ENCODE measurements at regions not wholly inside any gene's neighbourhood (a gene's known extent, or its start where the extent isn't known, plus 50 kb on each side); places are given as distances from the start of the nearest gene placed in this dataset.

DNA sequence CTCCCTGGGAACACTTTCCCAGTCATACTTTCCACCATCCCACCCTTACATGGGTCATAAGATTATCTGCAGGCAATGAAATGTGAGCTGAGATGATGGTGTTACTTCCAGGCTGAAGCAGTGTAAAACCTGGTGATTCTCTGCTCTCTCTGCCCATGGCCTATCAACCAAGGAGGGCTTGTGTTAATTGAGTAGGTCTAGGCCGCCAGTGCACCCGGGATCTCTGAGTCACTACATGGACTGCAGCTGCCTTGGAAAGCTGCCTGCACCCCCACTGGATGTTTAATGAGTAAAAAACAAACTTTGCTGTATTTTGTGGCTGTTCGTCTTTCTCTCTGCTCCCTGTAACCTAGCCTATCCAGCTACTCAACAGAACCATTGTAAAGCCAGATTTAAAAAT lies 451.7 kb upstream of the SMIM21 start:
- Mint-ChIP-seq H3K4me3 (ENCODE audit: unreplicated experiment) (no peak overlapping the region), H3K4me1 (ENCODE audit: low read depth, unreplicated experiment) (peaks cover 7% of the 10 kb centered on the region), H3K27me3 (ENCODE audit: low read depth, unreplicated experiment) (no peaks in the 10 kb centered on the region), H3K9me3 (ENCODE audit: unreplicated experiment) (peaks cover 19% of the 10 kb centered on the region), H3K36me3 (ENCODE audit: low read depth, unreplicated experiment) (no peaks in the 10 kb centered on the region), H3K27ac (ENCODE audit: unreplicated experiment) (no peak overlapping the region)
- no peaks in the 10 kb centered on the region for H3K9me3 ChIP-seq (ENCODE audit: insufficient read depth, low read depth, low read length)
- H2AFZ ChIP-seq (ENCODE audit: low read depth, low read length) = no peak overlapping the region
- no peak for TF ChIP-seq EZH2 (IDR thresholded peaks at IDR 0.05; ENCODE audit: insufficient read depth, low read length)
- TF ChIP-seq, protein P1, sequence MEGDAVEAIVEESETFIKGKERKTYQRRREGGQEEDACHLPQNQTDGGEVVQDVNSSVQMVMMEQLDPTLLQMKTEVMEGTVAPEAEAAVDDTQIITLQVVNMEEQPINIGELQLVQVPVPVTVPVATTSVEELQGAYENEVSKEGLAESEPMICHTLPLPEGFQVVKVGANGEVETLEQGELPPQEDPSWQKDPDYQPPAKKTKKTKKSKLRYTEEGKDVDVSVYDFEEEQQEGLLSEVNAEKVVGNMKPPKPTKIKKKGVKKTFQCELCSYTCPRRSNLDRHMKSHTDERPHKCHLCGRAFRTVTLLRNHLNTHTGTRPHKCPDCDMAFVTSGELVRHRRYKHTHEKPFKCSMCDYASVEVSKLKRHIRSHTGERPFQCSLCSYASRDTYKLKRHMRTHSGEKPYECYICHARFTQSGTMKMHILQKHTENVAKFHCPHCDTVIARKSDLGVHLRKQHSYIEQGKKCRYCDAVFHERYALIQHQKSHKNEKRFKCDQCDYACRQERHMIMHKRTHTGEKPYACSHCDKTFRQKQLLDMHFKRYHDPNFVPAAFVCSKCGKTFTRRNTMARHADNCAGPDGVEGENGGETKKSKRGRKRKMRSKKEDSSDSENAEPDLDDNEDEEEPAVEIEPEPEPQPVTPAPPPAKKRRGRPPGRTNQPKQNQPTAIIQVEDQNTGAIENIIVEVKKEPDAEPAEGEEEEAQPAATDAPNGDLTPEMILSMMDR (IDR thresholded peaks at IDR 0.05; ENCODE audit: insufficient read depth, low read depth, low read length) = no peak
- H3K4me1 ChIP-seq (ENCODE audit: insufficient read depth, low read length) = no peaks in the 10 kb centered on the region
- no peaks in the 10 kb centered on the region for H4K20me1 ChIP-seq (ENCODE audit: insufficient read depth, low read length)
- H3K9ac ChIP-seq (ENCODE audit: low read length) = no peak overlapping the region
- no peak overlapping the region for H3K4me2 ChIP-seq (ENCODE audit: low read length)
- H3K27me3 ChIP-seq (ENCODE audit: insufficient read depth, low read length) = no peaks in the 10 kb centered on the region
- DNase-seq (ENCODE audit: low read depth) (peak; percentile 63), FAIRE-seq (no peak)
- H3K36me3 ChIP-seq (ENCODE audit: insufficient read depth, low read length) = no peaks in the 10 kb centered on the region
- no peak overlapping the region for H3K27ac ChIP-seq (ENCODE audit: low read depth, low read length)
- no peak overlapping the region for H3K4me3 ChIP-seq (ENCODE audit: insufficient read depth, low read depth, low read length)
- no peaks in the 10 kb centered on the region for H3K79me2 ChIP-seq (ENCODE audit: insufficient read depth, low read length)

DNA sequence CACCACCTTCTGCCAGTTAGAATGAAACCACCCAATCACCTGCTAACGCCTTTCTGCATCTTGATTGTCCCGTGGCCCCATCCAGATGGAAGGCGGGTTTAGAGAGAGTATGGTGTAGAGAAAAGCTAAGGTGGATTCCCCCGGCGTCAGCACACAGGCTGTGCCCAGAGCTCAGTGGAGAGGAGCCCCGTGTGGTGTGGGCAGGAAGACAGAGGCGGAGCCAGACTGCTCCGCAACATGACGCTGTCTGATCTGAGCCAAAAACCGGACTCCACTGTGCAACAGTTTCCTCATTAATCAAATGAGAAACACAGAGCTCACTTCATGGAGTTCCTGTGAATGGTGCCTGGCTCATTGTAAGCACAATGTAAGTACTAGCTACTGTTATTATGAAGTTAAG lies 448.1 kb upstream of the SMIM21 start:
- DNase-seq (ENCODE audit: low read depth) (no peak), FAIRE-seq (no peak)
- no peaks in the 10 kb centered on the region for H3K27me3 ChIP-seq (ENCODE audit: insufficient read depth, low read length)
- Mint-ChIP-seq H3K36me3 (ENCODE audit: low read depth, unreplicated experiment) (no peaks in the 10 kb centered on the region), H3K9me3 (ENCODE audit: unreplicated experiment) (peaks cover 19% of the 10 kb centered on the region), H3K4me3 (ENCODE audit: unreplicated experiment) (no peak overlapping the region), H3K4me1 (ENCODE audit: low read depth, unreplicated experiment) (peaks cover 9% of the 10 kb centered on the region), H3K27ac (ENCODE audit: unreplicated experiment) (no peak overlapping the region), H3K27me3 (ENCODE audit: low read depth, unreplicated experiment) (no peaks in the 10 kb centered on the region)
- no peak overlapping the region for H3K9ac ChIP-seq (ENCODE audit: low read length)
- no peaks in the 10 kb centered on the region for H3K79me2 ChIP-seq (ENCODE audit: insufficient read depth, low read length)
- no peaks in the 10 kb centered on the region for H3K4me1 ChIP-seq (ENCODE audit: insufficient read depth, low read length)
- H3K9me3 ChIP-seq (ENCODE audit: insufficient read depth, low read depth, low read length) = no peaks in the 10 kb centered on the region
- H3K4me3 ChIP-seq (ENCODE audit: insufficient read depth, low read depth, low read length) = no peak overlapping the region
- H3K36me3 ChIP-seq (ENCODE audit: insufficient read depth, low read length) = no peaks in the 10 kb centered on the region
- no peak overlapping the region for H3K4me2 ChIP-seq (ENCODE audit: low read length)
- no peak overlapping the region for H2AFZ ChIP-seq (ENCODE audit: low read depth, low read length)
- H4K20me1 ChIP-seq (ENCODE audit: insufficient read depth, low read length) = no peaks in the 10 kb centered on the region
- no peak overlapping the region for H3K27ac ChIP-seq (ENCODE audit: low read depth, low read length)
- TF ChIP-seq, protein P1 (IDR thresholded peaks at IDR 0.05; ENCODE audit: insufficient read depth, low read depth, low read length) = no peak
- TF ChIP-seq EZH2 (IDR thresholded peaks at IDR 0.05; ENCODE audit: insufficient read depth, low read length) = no peak

DNA sequence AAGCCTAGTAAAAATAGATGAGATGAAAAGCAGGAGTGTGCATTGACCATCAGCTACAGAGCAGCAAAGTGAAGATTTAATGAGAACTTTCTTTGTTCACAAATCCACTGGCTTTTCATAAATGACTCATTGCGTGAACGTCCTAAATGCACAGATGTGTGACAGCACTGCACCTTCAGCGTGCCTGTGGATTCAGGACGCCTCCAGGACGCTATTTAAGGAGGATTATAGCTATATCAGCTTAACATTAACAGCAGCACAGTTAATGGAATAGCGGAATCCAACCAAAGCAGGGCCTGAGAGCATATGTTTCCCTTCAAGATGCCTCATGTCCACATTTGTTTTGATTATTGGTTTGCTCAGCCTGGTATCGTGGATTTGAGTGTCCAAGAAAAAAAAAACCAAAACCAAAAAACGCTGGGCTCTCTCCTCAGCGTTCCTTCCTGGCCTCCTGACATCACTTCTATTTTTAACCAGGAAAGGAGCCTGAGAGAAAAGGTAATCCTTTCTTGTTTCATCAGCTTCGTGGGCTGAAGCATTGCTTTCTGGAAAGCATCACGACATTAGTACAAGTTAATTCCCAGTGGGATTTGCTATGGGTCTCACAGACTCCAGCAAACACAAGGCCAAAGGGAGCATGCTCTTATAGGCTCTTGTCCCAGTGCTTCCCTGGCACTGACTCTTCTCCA lies 447.0 kb upstream of the SMIM21 start:
- Histone ChIP-seq H2AFZ (ENCODE audit: low read depth, low read length) (no peak overlapping the region), H3K79me2 (ENCODE audit: insufficient read depth, low read length) (no peaks in the 10 kb centered on the region), H3K4me2 (ENCODE audit: low read length) (no peak overlapping the region), H3K4me1 (ENCODE audit: insufficient read depth, low read length) (no peaks in the 10 kb centered on the region), H3K9ac (ENCODE audit: low read length) (no peak overlapping the region), H3K4me3 (ENCODE audit: insufficient read depth, low read depth, low read length) (no peak overlapping the region), H3K27me3 (ENCODE audit: insufficient read depth, low read length) (no peaks in the 10 kb centered on the region), H3K36me3 (ENCODE audit: insufficient read depth, low read length) (no peaks in the 10 kb centered on the region), H4K20me1 (ENCODE audit: insufficient read depth, low read length) (no peaks in the 10 kb centered on the region), H3K27ac (ENCODE audit: low read depth, low read length) (no peak overlapping the region), H3K9me3 (ENCODE audit: insufficient read depth, low read depth, low read length) (no peaks in the 10 kb centered on the region)
- Mint-ChIP-seq H3K36me3 (ENCODE audit: low read depth, unreplicated experiment) (no peaks in the 10 kb centered on the region), H3K9me3 (ENCODE audit: unreplicated experiment) (peaks cover 19% of the 10 kb centered on the region), H3K27me3 (ENCODE audit: low read depth, unreplicated experiment) (no peaks in the 10 kb centered on the region), H3K27ac (ENCODE audit: unreplicated experiment) (no peak overlapping the region), H3K4me3 (ENCODE audit: unreplicated experiment) (no peak overlapping the region), H3K4me1 (ENCODE audit: low read depth, unreplicated experiment) (peaks cover 10% of the 10 kb centered on the region)
- no peak for FAIRE-seq
- DNase-seq (ENCODE audit: low read depth) = peak; percentile 10
- TF ChIP-seq, protein P1 (IDR thresholded peaks at IDR 0.05; ENCODE audit: insufficient read depth, low read depth, low read length) = no peak
- TF ChIP-seq EZH2 (IDR thresholded peaks at IDR 0.05; ENCODE audit: insufficient read depth, low read length) = no peak

Measured in astrocyte (in vitro differentiated cells and primary cell).